ENCODE measurements at regions not wholly inside any gene's neighbourhood (a gene's known extent, or its start where the extent isn't known, plus 50 kb on each side); places are given as distances from the start of the nearest gene placed in this dataset.

GRCh38 chr18:72208920-72209676 is 335.0 kb downstream of the CBLN2 start:
- no peak for TF ChIP-seq ZBTB7A (IDR thresholded peaks at IDR 0.05; ENCODE audit: low read depth)
- no peak for TF ChIP-seq CEBPB (IDR thresholded peaks at IDR 0.05)
- no peak for TF ChIP-seq EP300 (IDR thresholded peaks at IDR 0.05; ENCODE audit: borderline replicate concordance)
- no peak for TF ChIP-seq RAD21 (IDR thresholded peaks at IDR 0.05; ENCODE audit: low read depth)
- TF ChIP-seq REST (IDR thresholded peaks at IDR 0.05; ENCODE audit: low read depth), result no peak
- TF ChIP-seq EGR1 (IDR thresholded peaks at IDR 0.05), result no peak
- TF ChIP-seq MAX (IDR thresholded peaks at IDR 0.05), result no peak

Data from Ishikawa (cell line).